ENCODE measurements at regions not wholly inside any gene's neighbourhood (a gene's known extent, or its start where the extent isn't known, plus 50 kb on each side); places are given as distances from the start of the nearest gene placed in this dataset.

DNA sequence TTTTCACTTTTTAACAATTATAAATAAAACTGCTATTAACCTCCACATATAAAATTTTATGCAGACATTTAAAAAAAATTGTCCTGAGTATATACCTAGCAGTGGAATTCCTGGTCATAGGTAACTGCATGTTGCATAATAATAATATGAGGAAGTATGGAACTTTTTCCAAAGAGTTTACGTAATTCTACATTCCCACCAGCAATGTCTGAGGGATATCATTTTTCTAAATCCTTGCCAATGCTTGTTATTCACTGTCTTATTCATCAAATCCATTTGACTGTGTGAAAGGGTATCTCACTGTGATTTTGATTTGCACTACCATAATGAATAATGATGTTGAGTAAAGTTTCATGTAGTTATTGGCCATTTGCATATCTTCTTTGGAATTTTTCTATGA, 393.8 kb downstream of the LRFN5 start:
- no peak for DNase-seq

DNA sequence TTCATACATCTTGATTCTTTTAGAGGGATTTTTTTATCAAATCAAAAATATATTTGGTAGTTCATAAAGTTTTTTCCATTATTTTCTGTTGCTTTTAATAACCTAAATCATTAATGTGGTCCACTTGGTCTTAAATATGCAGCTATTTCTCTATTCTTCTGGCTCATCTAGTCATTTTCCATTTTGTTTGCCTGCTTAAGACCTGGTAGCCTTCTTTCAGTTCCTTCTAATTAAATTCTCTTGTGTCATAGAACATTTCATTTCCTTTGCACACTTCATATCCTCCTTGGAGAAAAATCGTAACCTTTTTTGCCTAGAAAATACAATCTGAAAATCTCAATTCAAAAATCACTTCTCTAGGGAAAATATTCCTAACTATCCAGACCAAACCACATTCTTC, 387.0 kb downstream of the LRFN5 start:
- DNase-seq: no peak

DNA sequence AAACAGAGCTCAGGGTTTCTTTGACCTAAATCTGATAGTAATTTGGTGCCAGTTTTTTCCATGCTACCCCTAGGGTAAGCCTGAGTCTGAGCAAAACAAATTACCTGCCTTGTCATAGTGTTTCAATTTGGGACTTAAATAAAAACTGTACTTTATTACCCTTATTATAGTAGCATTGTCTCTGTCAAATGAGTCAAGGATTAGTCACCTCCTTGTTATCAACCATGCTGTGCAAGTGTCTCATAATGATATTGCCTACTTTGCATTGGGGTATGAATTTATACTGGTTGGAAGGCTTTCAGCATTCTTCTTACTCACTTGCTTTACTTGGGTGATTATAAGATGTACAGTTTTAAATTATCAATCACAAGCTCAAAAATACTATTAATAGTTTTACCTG, 380.0 kb downstream of the LRFN5 start:
- DNase-seq: no peak

DNA sequence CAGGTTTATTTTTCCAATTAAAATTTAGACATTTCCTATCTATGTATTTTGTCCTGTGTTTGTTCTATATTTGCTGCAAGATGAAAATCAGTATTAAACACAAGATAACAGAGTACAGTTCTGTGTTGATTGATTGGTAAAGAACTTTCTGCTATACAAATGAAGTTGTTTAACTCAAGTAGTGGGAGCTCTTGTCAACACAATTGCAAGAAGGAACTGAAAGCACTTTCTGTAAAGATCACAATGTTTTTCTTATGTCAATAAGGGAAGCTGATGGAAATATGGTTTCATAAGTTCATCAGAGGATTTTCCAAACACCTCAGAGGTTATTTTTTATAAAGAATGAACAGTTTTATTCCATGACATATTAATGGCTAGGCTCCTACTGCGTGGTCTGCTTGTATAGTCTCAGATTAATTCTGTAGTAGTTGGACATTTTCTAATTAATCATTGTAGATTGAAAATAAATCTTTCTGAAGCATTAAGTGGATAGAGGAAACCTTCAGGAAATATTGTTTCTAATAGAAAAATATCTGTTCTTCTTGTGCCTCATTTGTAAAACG, 379.5 kb downstream of the LRFN5 start:
- DNase-seq: no peak

DNA sequence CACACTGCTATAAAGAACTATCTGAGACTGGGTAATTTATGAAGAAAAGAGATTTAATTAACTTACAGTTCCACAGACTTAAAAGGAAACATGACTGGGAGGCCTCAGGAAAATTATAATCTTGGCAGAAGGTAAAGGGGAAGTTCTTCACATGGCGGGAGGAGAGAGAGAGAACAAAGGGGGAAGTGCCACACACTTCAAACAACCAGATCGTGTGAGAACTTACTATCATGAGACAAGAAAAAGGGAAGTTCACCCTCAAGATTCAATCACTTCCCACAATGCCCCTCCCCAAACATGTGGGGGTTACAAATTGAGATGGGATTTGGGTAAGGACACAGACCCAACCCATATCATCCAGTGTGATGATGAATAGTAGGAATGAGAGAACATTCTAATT, 366.5 kb downstream of the LRFN5 start:
- no peak for DNase-seq

DNA sequence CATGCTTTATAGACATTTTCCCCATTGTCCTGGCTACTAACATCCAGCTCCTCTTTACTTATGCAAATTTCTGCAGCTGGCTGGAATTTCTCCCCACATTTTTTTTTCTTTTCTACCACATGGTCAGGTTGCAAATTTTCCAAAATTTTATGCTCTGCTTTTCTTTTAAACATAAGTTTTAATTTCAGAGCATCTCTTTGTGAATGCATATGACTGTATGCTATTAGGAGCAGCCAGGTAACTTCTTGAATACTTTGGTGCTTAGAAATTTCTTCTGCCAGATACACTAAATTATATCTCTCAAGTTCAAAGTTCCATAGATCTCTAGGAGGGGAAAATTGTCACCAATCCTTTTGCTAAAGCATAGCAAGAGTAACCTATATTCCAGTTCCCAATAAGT, 365.9 kb downstream of the LRFN5 start:
- no peak for DNase-seq

DNA sequence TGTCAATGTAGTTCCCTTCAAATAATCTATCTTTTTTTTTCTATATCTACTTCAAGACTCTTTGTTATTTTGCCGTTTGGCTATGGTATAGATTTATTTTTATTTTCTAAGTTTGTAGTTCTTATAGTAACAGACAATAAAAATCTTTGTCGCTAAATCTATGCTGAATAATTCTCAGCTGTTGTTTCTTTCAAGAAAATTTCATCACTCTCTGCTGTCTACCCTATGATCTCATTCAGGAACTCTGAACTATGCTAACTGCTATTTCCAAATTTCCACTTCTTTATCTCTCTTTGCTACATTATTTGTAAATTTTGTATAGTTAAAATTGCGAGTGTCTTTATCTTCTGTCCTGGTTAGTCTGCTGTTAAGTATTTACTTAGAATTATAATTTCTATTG, 353.6 kb downstream of the LRFN5 start:
- DNase-seq: no peak

DNA sequence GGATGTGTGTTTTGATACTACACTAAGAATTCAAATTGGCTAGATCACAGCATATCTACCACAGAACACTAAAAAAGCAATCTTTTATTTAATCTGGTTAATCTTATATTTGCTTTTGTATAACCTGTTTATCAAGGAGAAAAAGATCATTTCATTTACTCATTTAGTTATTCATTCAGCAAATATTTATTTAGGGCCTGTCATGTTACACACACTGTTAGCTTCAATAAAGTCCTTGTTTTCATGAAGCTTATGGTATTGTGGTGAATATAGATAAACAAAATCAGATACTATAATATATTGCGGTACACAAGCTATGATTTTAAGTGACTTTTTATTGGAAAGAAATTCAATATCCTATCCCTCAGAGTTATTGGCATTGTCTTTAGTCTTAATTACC, 350.8 kb downstream of the LRFN5 start:
- DNase-seq: no peak
